IMR-90 (cell line): ENCODE measurements at regions not wholly inside any gene's neighbourhood (a gene's known extent, or its start where the extent isn't known, plus 50 kb on each side); places are given as distances from the start of the nearest gene placed in this dataset.

Source experiments
- ATAC-seq: fragments of 200-7000 bp; cut with Tn5 transposase; 2 replicates; pipeline ENCODE4 v1.9.1; 2020; ENCODE audit warnings: low read depth, mild to moderate bottlenecking, moderate library complexity
- BruUV-seq: library from RNA; stranded (reverse); fragments of 400-500 nt; replicated peaks from 2 replicates; lab custom pipeline; 2021; lab: Mats Ljungman, UMichigan
- CTCF ChIA-PET: fragments of 300-600 bp; formaldehyde crosslinking; extraction: SDS; loops from one replicate; lab custom pipeline; 2021; ENCODE audit warnings: antibody characterized with exemption; lab: Yijun Ruan, JAX
- POLR2A ChIA-PET: fragments of 300-600 bp; sonication (Branson Sonifier 250); formaldehyde crosslinking; loops from one replicate; lab custom pipeline; 2022; ENCODE audit warnings: antibody characterized with exemption; ENCODE audit not compliant: unreplicated experiment; lab: Charles Lee
- DNase-seq: peaks from one replicate; pipeline ENCODE4 v3.0.0; 2013
- H2AFZ ChIP-seq: replicated peaks from 2 replicates; pipeline ENCODE3; 2013; ENCODE audit warnings: low read length, mild to moderate bottlenecking; ENCODE audit not compliant: poor library complexity
- H2AK5ac ChIP-seq: 2 replicates; pipeline ENCODE4 v1.6.1; 2013; ENCODE audit warnings: low read depth, low read length, inconsistent platforms
- H2AK9ac ChIP-seq: replicated peaks from 2 replicates; pipeline ENCODE3; 2013; ENCODE audit warnings: mild to moderate bottlenecking, low read depth, low read length, moderate library complexity; ENCODE audit not compliant: poor library complexity
- H2BK120ac ChIP-seq: 2 replicates; pipeline ENCODE4 v1.6.1; 2013; ENCODE audit warnings: low read depth, low read length, inconsistent platforms
- H2BK15ac ChIP-seq: 3 replicates; pipeline ENCODE4 v1.6.1; 2013; ENCODE audit warnings: low read depth, low read length, inconsistent platforms
- H2BK20ac ChIP-seq: 2 replicates; pipeline ENCODE4 v1.6.1; 2013; ENCODE audit warnings: low read depth, mild to moderate bottlenecking, inconsistent platforms, low read length, moderate library complexity
- H2BK5ac ChIP-seq: 2 replicates; pipeline ENCODE4 v1.6.1; 2013; ENCODE audit warnings: mild to moderate bottlenecking, low read depth, low read length, inconsistent platforms; ENCODE audit not compliant: poor library complexity, severe bottlenecking
- H3K14ac ChIP-seq: replicated peaks from 2 replicates; pipeline ENCODE4 v1.6.1; 2013; ENCODE audit warnings: low read depth, low read length, inconsistent platforms
- H3K18ac ChIP-seq: 2 replicates; pipeline ENCODE4 v1.6.1; 2013; ENCODE audit warnings: low read depth, low read length, control low read depth
- H3K23ac ChIP-seq: 2 replicates; pipeline ENCODE4 v1.6.1; 2013; ENCODE audit warnings: low read depth, low read length, inconsistent platforms
- H3K27ac ChIP-seq: 2 replicates; pipeline ENCODE4 v1.5.1; 2013; ENCODE audit warnings: mild to moderate bottlenecking, control low read depth, low read length; ENCODE audit not compliant: insufficient read depth
- H3K27me3 ChIP-seq: 2 replicates; pipeline ENCODE4 v1.6.1; 2013; ENCODE audit warnings: low read length; ENCODE audit not compliant: control insufficient read depth, insufficient read depth
- H3K36me3 ChIP-seq: 2 replicates; pipeline ENCODE4 v1.6.1; 2013; ENCODE audit warnings: low read length, mixed read lengths; ENCODE audit not compliant: control insufficient read depth, insufficient read depth
- H3K4ac ChIP-seq: 2 replicates; pipeline ENCODE4 v1.6.1; 2013; ENCODE audit warnings: low read depth, low read length, inconsistent platforms
- H3K4me1 ChIP-seq: 2 replicates; pipeline ENCODE4 v1.6.1; 2013; ENCODE audit warnings: low read length, mixed read lengths; ENCODE audit not compliant: control insufficient read depth, insufficient read depth
- H3K4me2 ChIP-seq: 2 replicates; pipeline ENCODE4 v1.6.1; 2013; ENCODE audit warnings: low read depth, mild to moderate bottlenecking, control low read depth, low read length, moderate library complexity
- H3K4me3 ChIP-seq: 2 replicates; pipeline ENCODE4 v1.5.1; 2013; ENCODE audit warnings: low read depth, mild to moderate bottlenecking, control low read depth, low read length, moderate library complexity; ENCODE audit not compliant: insufficient read depth
- H3K56ac ChIP-seq: 2 replicates; pipeline ENCODE4 v1.6.1; 2013; ENCODE audit warnings: low read length, inconsistent platforms; ENCODE audit not compliant: insufficient read depth; ENCODE audit errors: extremely low read depth
- H3K79me1 ChIP-seq, 2 experiments: 2 replicates each; pipeline ENCODE4 v1.6.1; 2013; ENCODE audit warnings: low read length in 2 of 2, inconsistent platforms in 1 of 2, low read depth in 1 of 2
- H3K9ac ChIP-seq: 2 replicates; pipeline ENCODE4 v1.6.1; 2013; ENCODE audit warnings: low read depth, low read length, control low read depth
- H3K9me1 ChIP-seq: 2 replicates; pipeline ENCODE4 v1.6.1; 2013; ENCODE audit warnings: low read length, inconsistent platforms; ENCODE audit not compliant: insufficient read depth
- H3K9me3 ChIP-seq: 2 replicates; pipeline ENCODE4 v1.6.1; 2013; ENCODE audit warnings: low read length; ENCODE audit not compliant: control insufficient read depth, insufficient read depth
- H4K20me1 ChIP-seq: 2 replicates; pipeline ENCODE4 v1.6.1; 2013; ENCODE audit warnings: low read length, inconsistent platforms; ENCODE audit not compliant: insufficient read depth
- H4K5ac ChIP-seq: 2 replicates; pipeline ENCODE4 v1.6.1; 2013; ENCODE audit warnings: mild to moderate bottlenecking, low read depth, low read length, control low read depth
- H4K8ac ChIP-seq, 2 experiments: 2 replicates each; pipeline ENCODE4 v1.6.1; 2013; ENCODE audit warnings: low read depth in 2 of 2, low read length in 2 of 2, control low read depth in 1 of 2, inconsistent platforms in 1 of 2
- H4K91ac ChIP-seq: 2 replicates; pipeline ENCODE4 v1.6.1; 2013; ENCODE audit warnings: low read depth, low read length, inconsistent platforms; ENCODE audit not compliant: insufficient read depth
- BHLHE40 ChIP-seq: fragments of 150-350 bp; IDR thresholded peaks from 2 replicates; pipeline ENCODE4 v1.6.1; 2016; ENCODE audit warnings: mild to moderate bottlenecking, low read depth, low read length
- CHD1 ChIP-seq: IDR thresholded peaks from 2 replicates; pipeline ENCODE4 v1.6.1; 2012; ENCODE audit warnings: low read depth, low read length, improper control_type of control experiment
- CTCF ChIP-seq: conservative IDR thresholded peaks from 2 replicates; pipeline ENCODE4 v1.5.1; 2012; ENCODE audit warnings: mild to moderate bottlenecking, low read depth, low read length, improper control_type of control experiment
- ELK1 ChIP-seq: fragments of 150-350 bp; IDR thresholded peaks from 2 replicates; pipeline ENCODE4 v1.6.1; 2016; ENCODE audit warnings: low read depth, mild to moderate bottlenecking, low read length, moderate library complexity, borderline replicate concordance
- FOS ChIP-seq: fragments of 150-350 bp; IDR thresholded peaks from 2 replicates; pipeline ENCODE4 v1.6.1; 2016; ENCODE audit warnings: low read depth, low read length
- MAFK ChIP-seq: IDR thresholded peaks from 2 replicates; pipeline ENCODE4 v1.6.1; 2012; ENCODE audit warnings: low read depth, low read length, improper control_type of control experiment
- MAZ ChIP-seq: IDR thresholded peaks from 2 replicates; pipeline ENCODE4 v1.6.1; 2012; ENCODE audit warnings: low read depth, mild to moderate bottlenecking, low read length, improper control_type of control experiment, moderate library complexity, borderline replicate concordance
- MXI1 ChIP-seq: IDR thresholded peaks from 2 replicates; pipeline ENCODE4 v1.6.1; 2012; ENCODE audit warnings: low read depth, mild to moderate bottlenecking, low read length, moderate library complexity, borderline replicate concordance
- NFE2L2 ChIP-seq: fragments of 150-350 bp; IDR thresholded peaks from 2 replicates; pipeline ENCODE4 v1.6.1; 2016; ENCODE audit warnings: low read depth, mild to moderate bottlenecking, low read length
- POLR2A ChIP-seq: IDR thresholded peaks from 2 replicates; pipeline ENCODE4 v1.6.1; 2012; ENCODE audit warnings: mild to moderate bottlenecking, low read depth, low read length
- RAD21 ChIP-seq: IDR thresholded peaks from 2 replicates; pipeline ENCODE4 v1.6.1; 2012; ENCODE audit warnings: low read length, improper control_type of control experiment
- RFX5 ChIP-seq: IDR thresholded peaks from 2 replicates; pipeline ENCODE4 v1.8.0; 2012; ENCODE audit warnings: low read depth, mild to moderate bottlenecking, low read length, moderate library complexity
- SMC3 ChIP-seq: fragments of 150-350 bp; IDR thresholded peaks from 2 replicates; pipeline ENCODE4 v1.6.1; 2016; ENCODE audit warnings: low read depth, mild to moderate bottlenecking, antibody characterized with exemption, low read length, moderate library complexity
- WGBS, 2 experiments: methylation state at CpG; one replicate each; pipeline versions ENCODE4 v1.1.5 to v1.1.7; 2013; ENCODE audit warnings: missing lambda C conversion rate in 2 of 2; ENCODE audit not compliant: insufficient read length in 1 of 2; ENCODE audit errors: extremely low coverage in 2 of 2; 5-methylcytosine and 5-hydroxymethylcytosine counted together
- dilution Hi-C: fragments of 300-500 bp; cut with HindIII; formaldehyde crosslinking; loops from one replicate; pipeline ENCODE4 v1.14.3; 2018; ENCODE audit warnings: low sequenced_read_pairs; ENCODE audit not compliant: unreplicated experiment
- in situ Hi-C: fragments of 300-500 bp; cut with MboI; formaldehyde crosslinking; loops from 3 replicates; pipeline ENCODE4 v1.14.3; 2019; ENCODE audit warnings: low sequenced_read_pairs, inconsistent platforms, mixed read lengths
- intact Hi-C: fragments of 100-400 bp; cut with micrococcal nuclease; formaldehyde crosslinking; loops from 2 replicates; pipeline ENCODE4 v1.10.0; 2022

GRCh38 chr9:89940625-89941024, 335.8 kb downstream of the GADD45G start:
- no CpG with 5 or more reads among the region's 5 CpGs for WGBS, 2 experiments

More at GRCh38 chr9:89940625-89941024, 335.8 kb downstream of the GADD45G start:
- no peak overlapping the region; the same call in 1 of the 2 replicates for H3K4ac ChIP-seq
- DNase-seq (peak; percentile 51), ATAC-seq (no peak)
- no peak overlapping the region for H3K4me2 ChIP-seq
- TF ChIP-seq RFX5 (no peak), CHD1 (no peak), MXI1 (no peak), CTCF (no peak), MAZ (no peak), NFE2L2 (no peak), ELK1 (no peak), RAD21 (no peak), FOS (no peak), SMC3 (no peak), BHLHE40 (no peak), POLR2A (no peak), MAFK (no peak)
- H3K9me1 ChIP-seq = peaks cover 4% of the 10 kb centered on the region; the same call in 1 of the 2 replicates
- H4K91ac ChIP-seq = no peak overlapping the region
- no peak overlapping the region for H2AFZ ChIP-seq
- H3K27ac ChIP-seq = no peak overlapping the region
- in situ Hi-C loops = no loop called here
- no peaks in the 10 kb centered on the region for H3K9me3 ChIP-seq
- intact Hi-C loops = no loop called here
- H3K4me1 ChIP-seq = peaks cover 10% of the 10 kb centered on the region; the same call in 1 of the 2 replicates
- no peak overlapping the region for H2AK5ac ChIP-seq
- POLR2A ChIA-PET = no interaction called here
- H4K5ac ChIP-seq = no peak overlapping the region
- BruUV-seq = no TSS peak
- H3K9ac ChIP-seq = no peak overlapping the region
- H3K14ac ChIP-seq = no peak overlapping the region
- H3K18ac ChIP-seq = no peak overlapping the region
- dilution Hi-C loops = no loop called here
- H2BK120ac ChIP-seq = no peak overlapping the region
- no peaks in the 10 kb centered on the region for H3K79me1 ChIP-seq
- H4K8ac ChIP-seq = no peak overlapping the region
- peaks cover 21% of the 10 kb centered on the region; the same call in 1 of the 2 replicates for H3K27me3 ChIP-seq
- no peak overlapping the region for H2BK15ac ChIP-seq
- H3K4me3 ChIP-seq = no peak overlapping the region
- H3K56ac ChIP-seq = no peak overlapping the region
- H4K20me1 ChIP-seq = no peaks in the 10 kb centered on the region
- no peak overlapping the region for H2BK5ac ChIP-seq
- no peaks in the 10 kb centered on the region for H3K36me3 ChIP-seq
- no peak overlapping the region for H3K23ac ChIP-seq
- CTCF ChIA-PET = no interaction called here
- H2BK20ac ChIP-seq = no peak overlapping the region
- no peak overlapping the region for H2AK9ac ChIP-seq
